ENCODE measurements at regions not wholly inside any gene's neighbourhood (a gene's known extent, or its start where the extent isn't known, plus 50 kb on each side); places are given as distances from the start of the nearest gene placed in this dataset.
"Not testable (repeated sequence)": the region's sequence is repeated elsewhere in the genome, so short reads cannot be mapped to it uniquely, and the experiment has no call there.

DNA sequence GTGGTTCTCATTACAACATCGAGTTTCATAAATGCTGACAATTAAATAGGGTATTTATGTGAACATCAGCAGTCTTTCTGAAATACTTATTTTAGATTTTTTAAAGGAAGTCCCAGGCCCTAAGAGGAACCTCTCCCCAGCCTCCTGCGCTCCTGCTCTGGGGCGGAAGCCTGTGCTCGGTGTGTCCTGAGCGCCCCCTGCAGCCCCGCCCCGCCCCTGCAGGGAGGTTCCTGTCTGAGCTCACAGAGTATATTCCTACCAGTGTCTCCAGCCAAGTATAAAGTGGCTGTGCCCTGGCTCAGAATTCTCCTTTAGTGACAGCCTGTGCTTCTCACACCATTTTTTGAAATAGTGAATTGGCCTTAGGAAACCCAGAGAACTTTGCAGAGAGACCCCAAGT lies 567.9 kb downstream of the GOLGA6L6 start:
- Histone ChIP-seq H3K79me1 (ENCODE audit: low read length) (no peaks in the 10 kb centered on the region), H3K4me2 (ENCODE audit: low read length) (no peak overlapping the region), H3K27ac (ENCODE audit: low read depth, low read length) (no peak overlapping the region), H3K56ac (ENCODE audit: low read length) (no peak overlapping the region), H3K79me2 (ENCODE audit: control insufficient read depth, insufficient read depth, low read length) (no peaks in the 10 kb centered on the region), H2AK5ac (ENCODE audit: low read length) (no peak overlapping the region), H3K18ac (ENCODE audit: low read length) (no peak overlapping the region), H4K5ac (ENCODE audit: low read length) (no peak overlapping the region), H3K9ac (ENCODE audit: low read length) (no peak overlapping the region), H3K4me3 (ENCODE audit: low read length) (no peak overlapping the region), H3K4me1 (ENCODE audit: control insufficient read depth, low read depth, low read length) (no peaks in the 10 kb centered on the region), H3K4ac (ENCODE audit: low read depth, low read length) (no peak overlapping the region), H3K23ac (ENCODE audit: low read length) (no peak overlapping the region), H3K27me3 (ENCODE audit: insufficient read depth, low read length, poor library complexity) (no peaks in the 10 kb centered on the region), H2BK120ac (ENCODE audit: low read depth, low read length) (no peak overlapping the region), H2BK15ac (replicated peaks; ENCODE audit: low read depth) (no peak overlapping the region), H4K8ac (ENCODE audit: low read depth, low read length) (no peak overlapping the region), H3K36me3 (ENCODE audit: control insufficient read depth, insufficient read depth, low read length) (no peaks in the 10 kb centered on the region), H2BK5ac (ENCODE audit: low read length) (no peak overlapping the region)
- no CpG with 5 or more reads among the region's 7 CpGs for WGBS (ENCODE audit: extremely low coverage, insufficient coverage, low lambda C conversion rate)
- no peak for DNase-seq

DNA sequence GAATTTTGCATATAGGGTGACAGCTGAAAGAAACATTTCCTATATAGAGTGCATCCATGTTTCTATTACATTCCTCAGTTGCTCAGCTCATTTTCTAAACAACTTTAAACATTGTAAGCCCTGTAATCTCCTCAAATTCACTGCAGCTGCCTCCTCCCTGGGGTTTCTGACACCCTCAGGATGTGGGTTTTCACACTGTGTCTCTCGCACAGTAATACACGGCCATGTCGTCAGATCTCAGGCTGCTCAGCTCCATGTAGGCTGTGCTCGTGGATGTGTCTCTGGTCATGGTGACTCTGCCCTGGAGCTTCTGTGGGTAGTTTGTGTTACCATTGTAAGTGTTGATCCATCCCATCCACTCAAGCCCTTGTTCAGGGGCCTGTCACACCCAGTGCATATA lies 569.0 kb downstream of the GOLGA6L6 start:
- not testable (repeated sequence) for H3K27me3 ChIP-seq (ENCODE audit: insufficient read depth, low read length, poor library complexity); H3K18ac ChIP-seq (ENCODE audit: low read length); H3K56ac ChIP-seq (ENCODE audit: low read length); H3K27ac ChIP-seq (ENCODE audit: low read depth, low read length); H3K79me1 ChIP-seq (ENCODE audit: low read length); H3K79me2 ChIP-seq (ENCODE audit: control insufficient read depth, insufficient read depth, low read length); H3K23ac ChIP-seq (ENCODE audit: low read length); H4K8ac ChIP-seq (ENCODE audit: low read depth, low read length); H3K4me1 ChIP-seq (ENCODE audit: control insufficient read depth, low read depth, low read length); H2BK15ac ChIP-seq (replicated peaks; ENCODE audit: low read depth); H3K4ac ChIP-seq (ENCODE audit: low read depth, low read length); H2BK5ac ChIP-seq (ENCODE audit: low read length); H4K5ac ChIP-seq (ENCODE audit: low read length); H2AK5ac ChIP-seq (ENCODE audit: low read length); H3K9ac ChIP-seq (ENCODE audit: low read length); H3K4me3 ChIP-seq (ENCODE audit: low read length); H3K4me2 ChIP-seq (ENCODE audit: low read length); DNase-seq; H2BK120ac ChIP-seq (ENCODE audit: low read depth, low read length); H3K36me3 ChIP-seq (ENCODE audit: control insufficient read depth, insufficient read depth, low read length)
- WGBS (ENCODE audit: extremely low coverage, insufficient coverage, low lambda C conversion rate), result no CpG with 5 or more reads among the region's 4 CpGs

- not testable (repeated sequence) for H3K79me1 ChIP-seq (ENCODE audit: low read length); H2BK120ac ChIP-seq (ENCODE audit: low read depth, low read length); H3K36me3 ChIP-seq (ENCODE audit: control insufficient read depth, insufficient read depth, low read length); H2AK5ac ChIP-seq (ENCODE audit: low read length); H3K79me2 ChIP-seq (ENCODE audit: control insufficient read depth, insufficient read depth, low read length); H3K9ac ChIP-seq (ENCODE audit: low read length); H3K18ac ChIP-seq (ENCODE audit: low read length); H3K4ac ChIP-seq (ENCODE audit: low read depth, low read length); H4K8ac ChIP-seq (ENCODE audit: low read depth, low read length); H2BK5ac ChIP-seq (ENCODE audit: low read length); H3K4me2 ChIP-seq (ENCODE audit: low read length); H3K4me1 ChIP-seq (ENCODE audit: control insufficient read depth, low read depth, low read length); H3K27ac ChIP-seq (ENCODE audit: low read depth, low read length); H3K4me3 ChIP-seq (ENCODE audit: low read length); H4K5ac ChIP-seq (ENCODE audit: low read length); DNase-seq; H3K56ac ChIP-seq (ENCODE audit: low read length); H3K27me3 ChIP-seq (ENCODE audit: insufficient read depth, low read length, poor library complexity); H2BK15ac ChIP-seq (replicated peaks; ENCODE audit: low read depth); H3K23ac ChIP-seq (ENCODE audit: low read length)
Observed at GRCh38 chr15:19965574-19965973, 576.0 kb downstream of the GOLGA6L6 start.

- not testable (repeated sequence) for H2BK15ac ChIP-seq (replicated peaks; ENCODE audit: low read depth); H3K27ac ChIP-seq (ENCODE audit: low read depth, low read length); DNase-seq; H3K9ac ChIP-seq (ENCODE audit: low read length); H3K79me2 ChIP-seq (ENCODE audit: control insufficient read depth, insufficient read depth, low read length); H3K27me3 ChIP-seq (ENCODE audit: insufficient read depth, low read length, poor library complexity); H3K4me1 ChIP-seq (ENCODE audit: control insufficient read depth, low read depth, low read length); H4K5ac ChIP-seq (ENCODE audit: low read length); H3K18ac ChIP-seq (ENCODE audit: low read length); H2AK5ac ChIP-seq (ENCODE audit: low read length); H2BK5ac ChIP-seq (ENCODE audit: low read length); H3K56ac ChIP-seq (ENCODE audit: low read length); H3K4me3 ChIP-seq (ENCODE audit: low read length); H3K4me2 ChIP-seq (ENCODE audit: low read length); H2BK120ac ChIP-seq (ENCODE audit: low read depth, low read length); H3K79me1 ChIP-seq (ENCODE audit: low read length); H4K8ac ChIP-seq (ENCODE audit: low read depth, low read length); H3K23ac ChIP-seq (ENCODE audit: low read length); H3K36me3 ChIP-seq (ENCODE audit: control insufficient read depth, insufficient read depth, low read length); H3K4ac ChIP-seq (ENCODE audit: low read depth, low read length)
- no CpG with 5 or more reads among the region's 1 CpG for WGBS (ENCODE audit: extremely low coverage, insufficient coverage, low lambda C conversion rate)
Observed at GRCh38 chr15:19964480-19964879, 577.1 kb downstream of the GOLGA6L6 start.

- Histone ChIP-seq H3K79me1 (ENCODE audit: low read length) (no peaks in the 10 kb centered on the region), H2AK5ac (ENCODE audit: low read length) (no peak overlapping the region), H3K4me1 (ENCODE audit: control insufficient read depth, low read depth, low read length) (no peaks in the 10 kb centered on the region), H2BK15ac (replicated peaks; ENCODE audit: low read depth) (no peak overlapping the region), H3K9ac (ENCODE audit: low read length) (no peak overlapping the region), H2BK5ac (ENCODE audit: low read length) (no peak overlapping the region), H3K27me3 (ENCODE audit: insufficient read depth, low read length, poor library complexity) (no peaks in the 10 kb centered on the region), H3K4me2 (ENCODE audit: low read length) (no peak overlapping the region), H4K5ac (ENCODE audit: low read length) (no peak overlapping the region), H3K18ac (ENCODE audit: low read length) (no peak overlapping the region), H4K8ac (ENCODE audit: low read depth, low read length) (no peak overlapping the region), H3K23ac (ENCODE audit: low read length) (no peak overlapping the region), H3K36me3 (ENCODE audit: control insufficient read depth, insufficient read depth, low read length) (no peaks in the 10 kb centered on the region), H3K4me3 (ENCODE audit: low read length) (no peak overlapping the region), H2BK120ac (ENCODE audit: low read depth, low read length) (no peak overlapping the region), H3K79me2 (ENCODE audit: control insufficient read depth, insufficient read depth, low read length) (no peaks in the 10 kb centered on the region), H3K56ac (ENCODE audit: low read length) (no peak overlapping the region), H3K4ac (ENCODE audit: low read depth, low read length) (no peak overlapping the region), H3K27ac (ENCODE audit: low read depth, low read length) (no peak overlapping the region)
- DNase-seq, result no peak
- no CpG with 5 or more reads among the region's 4 CpGs for WGBS (ENCODE audit: extremely low coverage, insufficient coverage, low lambda C conversion rate)
Observed at GRCh38 chr15:19956124-19956796, 585.3 kb downstream of the GOLGA6L6 start.

- no peaks in the 10 kb centered on the region for H3K36me3 ChIP-seq (ENCODE audit: control insufficient read depth, insufficient read depth, low read length)
- H3K4ac ChIP-seq (ENCODE audit: low read depth, low read length), result no peak overlapping the region
- H3K27me3 ChIP-seq (ENCODE audit: insufficient read depth, low read length, poor library complexity), result no peaks in the 10 kb centered on the region
- no peak overlapping the region for H4K8ac ChIP-seq (ENCODE audit: low read depth, low read length)
- no peak overlapping the region for H2BK5ac ChIP-seq (ENCODE audit: low read length)
- no peak overlapping the region for H2BK15ac ChIP-seq (replicated peaks; ENCODE audit: low read depth)
- H4K5ac ChIP-seq (ENCODE audit: low read length), result no peak overlapping the region
- no peak overlapping the region for H3K9ac ChIP-seq (ENCODE audit: low read length)
- no peak overlapping the region for H3K4me2 ChIP-seq (ENCODE audit: low read length)
- no peaks in the 10 kb centered on the region for H3K79me1 ChIP-seq (ENCODE audit: low read length)
- H3K4me3 ChIP-seq (ENCODE audit: low read length), result no peak overlapping the region
- H3K79me2 ChIP-seq (ENCODE audit: control insufficient read depth, insufficient read depth, low read length), result no peaks in the 10 kb centered on the region
- no peak overlapping the region for H2BK120ac ChIP-seq (ENCODE audit: low read depth, low read length)
- H2AK5ac ChIP-seq (ENCODE audit: low read length), result no peak overlapping the region
- no peak overlapping the region for H3K23ac ChIP-seq (ENCODE audit: low read length)
- no peak overlapping the region for H3K56ac ChIP-seq (ENCODE audit: low read length)
- H3K27ac ChIP-seq (ENCODE audit: low read depth, low read length), result no peak overlapping the region
- WGBS (ENCODE audit: extremely low coverage, insufficient coverage, low lambda C conversion rate), result no CpG with 5 or more reads among the region's 70 CpGs
- DNase-seq, result no peak
- no peak overlapping the region for H3K18ac ChIP-seq (ENCODE audit: low read length)
- H3K4me1 ChIP-seq (ENCODE audit: control insufficient read depth, low read depth, low read length), result no peaks in the 10 kb centered on the region
Observed at GRCh38 chr15:19944261-19944888, 597.2 kb downstream of the GOLGA6L6 start.

All from mesendoderm (in vitro differentiated cells).